WTC11 (cell line): ENCODE measurements at regions not wholly inside any gene's neighbourhood (a gene's known extent, or its start where the extent isn't known, plus 50 kb on each side); places are given as distances from the start of the nearest gene placed in this dataset.

Experiments
- ATAC-seq: fragments of 200-7000 bp; cut with Tn5 transposase; 2 replicates; pipeline ENCODE4 v1.10.0; 2021; ENCODE audit warnings: mild to moderate bottlenecking, moderate library complexity
- CTCF ChIA-PET: fragments of 300-600 bp; sonication (Branson Sonifier 250); formaldehyde crosslinking; loops from one replicate; lab custom pipeline; 2021; ENCODE audit warnings: antibody characterized with exemption; lab: Charles Lee
- POLR2A ChIA-PET: fragments of 350-600 bp; sonication (Branson Sonifier 250); formaldehyde crosslinking; loops from one replicate; lab custom pipeline; 2021; ENCODE audit warnings: antibody characterized with exemption; lab: Charles Lee
- DNase-seq: peaks from one replicate; pipeline ENCODE4 v3.0.0; 2021; ENCODE audit warnings: low spot score
- H3K27ac Mint-ChIP-seq: 2 replicates; pipeline ENCODE4 v1.8.0; 2021; ENCODE audit warnings: mixed read lengths
- H3K27me3 Mint-ChIP-seq: 2 replicates; pipeline ENCODE4 v1.8.0; 2021; ENCODE audit warnings: low read depth, mild to moderate bottlenecking, moderate library complexity, mixed read lengths
- H3K36me3 Mint-ChIP-seq: 2 replicates; pipeline ENCODE4 v1.8.0; 2021; ENCODE audit warnings: mixed read lengths
- H3K4me1 Mint-ChIP-seq: 2 replicates; pipeline ENCODE4 v1.8.0; 2022; ENCODE audit warnings: mixed read lengths
- H3K4me3 Mint-ChIP-seq: 2 replicates; pipeline ENCODE4 v1.8.0; 2021; ENCODE audit warnings: mild to moderate bottlenecking, moderate library complexity, mixed read lengths
- H3K9me3 Mint-ChIP-seq: 2 replicates; pipeline ENCODE4 v1.8.0; 2021; ENCODE audit warnings: mixed read lengths
- AR ChIP-seq: fragments of 250-450 bp; sonication (Bioruptor Pico); IDR thresholded peaks from 2 replicates; pipeline ENCODE4 v1.9.0; 2021; ENCODE audit warnings: mild to moderate bottlenecking
- ESRRA ChIP-seq: sonication (generic); formaldehyde crosslinking; IDR thresholded peaks from 2 replicates; pipeline ENCODE4 v1.8.1; 2022; ENCODE audit warnings: mild to moderate bottlenecking, missing genetic modification reagents, borderline replicate concordance
- FOXJ3 ChIP-seq: sonication (generic); formaldehyde crosslinking; IDR thresholded peaks from 2 replicates; pipeline ENCODE4 v1.9.0; 2021; ENCODE audit warnings: missing genetic modification reagents, mild to moderate bottlenecking, borderline replicate concordance
- FOXP1 ChIP-seq: sonication (generic); formaldehyde crosslinking; IDR thresholded peaks from 2 replicates; pipeline ENCODE4 v1.8.0; 2022; ENCODE audit warnings: missing genetic modification reagents, mild to moderate bottlenecking, moderate library complexity, borderline replicate concordance
- FOXP4 ChIP-seq: sonication (generic); formaldehyde crosslinking; IDR thresholded peaks from 2 replicates; pipeline ENCODE4 v1.8.0; 2022; ENCODE audit warnings: mild to moderate bottlenecking, missing genetic modification reagents
- GTF2I ChIP-seq: fragments of 250-450 bp; sonication (Bioruptor Pico); conservative IDR thresholded peaks from 2 replicates; pipeline ENCODE4 v1.4.0; 2021; ENCODE audit warnings: mild to moderate bottlenecking
- JAZF1 ChIP-seq: fragments of 250-450 bp; sonication (Bioruptor Pico); IDR thresholded peaks from 2 replicates; pipeline ENCODE4 v1.9.0; 2021; ENCODE audit warnings: moderate library complexity, mild to moderate bottlenecking, inconsistent platforms
- MXD4 ChIP-seq: fragments of 250-450 bp; sonication (Bioruptor Pico); IDR thresholded peaks from 2 replicates; pipeline ENCODE4 v1.8.0; 2021; ENCODE audit warnings: mild to moderate bottlenecking, moderate library complexity, borderline replicate concordance
- NFYB ChIP-seq: sonication (generic); formaldehyde crosslinking; conservative IDR thresholded peaks from 2 replicates; pipeline ENCODE4 v1.8.0; 2022; ENCODE audit warnings: low read depth, missing genetic modification reagents
- NR2C2 ChIP-seq: sonication (generic); formaldehyde crosslinking; IDR thresholded peaks from 2 replicates; pipeline ENCODE4 v1.8.0; 2022; ENCODE audit warnings: mild to moderate bottlenecking, missing genetic modification reagents
- NR3C1 ChIP-seq: sonication (generic); formaldehyde crosslinking; conservative IDR thresholded peaks from 2 replicates; pipeline ENCODE4 v1.8.1; 2023; ENCODE audit warnings: low read depth, mild to moderate bottlenecking, missing genetic modification reagents
- RELA ChIP-seq: sonication (generic); formaldehyde crosslinking; IDR thresholded peaks from 2 replicates; pipeline ENCODE4 v1.8.1; 2022; ENCODE audit warnings: missing genetic modification reagents, mild to moderate bottlenecking, borderline replicate concordance
- SOX15 ChIP-seq: fragments of 250-450 bp; sonication (Bioruptor Pico); IDR thresholded peaks from 2 replicates; pipeline ENCODE4 v1.9.0; 2021; ENCODE audit warnings: mild to moderate bottlenecking
- SP1 ChIP-seq: sonication (generic); formaldehyde crosslinking; conservative IDR thresholded peaks from 2 replicates; pipeline ENCODE4 v1.8.1; 2022; ENCODE audit warnings: missing genetic modification reagents
- TEAD1 ChIP-seq: sonication (generic); formaldehyde crosslinking; IDR thresholded peaks from 2 replicates; pipeline ENCODE4 v1.8.0; 2022; ENCODE audit warnings: mild to moderate bottlenecking, missing genetic modification reagents
- ZNF138 ChIP-seq: sonication (generic); formaldehyde crosslinking; conservative IDR thresholded peaks from 2 replicates; pipeline ENCODE4 v1.8.1; 2022; ENCODE audit warnings: mild to moderate bottlenecking, moderate library complexity, missing genetic modification reagents
- ZNF232 ChIP-seq: sonication (generic); formaldehyde crosslinking; IDR thresholded peaks from 2 replicates; pipeline ENCODE4 v1.8.0; 2022; ENCODE audit warnings: mild to moderate bottlenecking, missing genetic modification reagents
- ZNF263 ChIP-seq: sonication (generic); formaldehyde crosslinking; IDR thresholded peaks from 2 replicates; pipeline ENCODE4 v1.8.1; 2022; ENCODE audit warnings: low read depth, mild to moderate bottlenecking, moderate library complexity, missing genetic modification reagents
- ZNF396 ChIP-seq: fragments of 250-450 bp; sonication (Bioruptor Pico); IDR thresholded peaks from 2 replicates; pipeline ENCODE4 v1.8.0; 2021; ENCODE audit warnings: mild to moderate bottlenecking, moderate library complexity, borderline replicate concordance
- ZNF416 ChIP-seq: fragments of 250-450 bp; sonication (Bioruptor Pico); IDR thresholded peaks from 2 replicates; pipeline ENCODE4 v1.9.0; 2021; ENCODE audit warnings: mild to moderate bottlenecking, inconsistent platforms
- ZNF671 ChIP-seq: fragments of 250-450 bp; sonication (Bioruptor Pico); IDR thresholded peaks from 2 replicates; pipeline ENCODE4 v1.8.0; 2021; ENCODE audit warnings: mild to moderate bottlenecking
- TF ChIP-seq, protein P1 (sequence below): sonication (generic); formaldehyde crosslinking; IDR thresholded peaks from 2 replicates; pipeline ENCODE4 v1.8.1; 2022; ENCODE audit warnings: low read depth, mild to moderate bottlenecking, moderate library complexity, missing genetic modification reagents, borderline replicate concordance
- TF ChIP-seq, protein P2 (sequence below): sonication (generic); formaldehyde crosslinking; IDR thresholded peaks from 2 replicates; pipeline ENCODE4 v1.8.0; 2023; ENCODE audit warnings: missing genetic modification reagents
- TF ChIP-seq, protein P3 (sequence below): sonication (generic); formaldehyde crosslinking; IDR thresholded peaks from 2 replicates; pipeline ENCODE4 v1.8.1; 2023; ENCODE audit warnings: mild to moderate bottlenecking, missing genetic modification reagents, moderate library complexity
- TF ChIP-seq, protein P4 (sequence below): sonication (generic); formaldehyde crosslinking; IDR thresholded peaks from 2 replicates; pipeline ENCODE4 v1.8.1; 2023; ENCODE audit warnings: mild to moderate bottlenecking, missing genetic modification reagents, borderline replicate concordance

- TF ChIP-seq, protein P1, sequence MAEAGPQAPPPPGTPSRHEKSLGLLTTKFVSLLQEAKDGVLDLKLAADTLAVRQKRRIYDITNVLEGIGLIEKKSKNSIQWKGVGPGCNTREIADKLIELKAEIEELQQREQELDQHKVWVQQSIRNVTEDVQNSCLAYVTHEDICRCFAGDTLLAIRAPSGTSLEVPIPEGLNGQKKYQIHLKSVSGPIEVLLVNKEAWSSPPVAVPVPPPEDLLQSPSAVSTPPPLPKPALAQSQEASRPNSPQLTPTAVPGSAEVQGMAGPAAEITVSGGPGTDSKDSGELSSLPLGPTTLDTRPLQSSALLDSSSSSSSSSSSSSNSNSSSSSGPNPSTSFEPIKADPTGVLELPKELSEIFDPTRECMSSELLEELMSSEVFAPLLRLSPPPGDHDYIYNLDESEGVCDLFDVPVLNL = no peak
- TF ChIP-seq NR3C1 (CRISPR knock-in tag) (no peak), NFYB (CRISPR knock-in tag) (no peak), JAZF1 (no peak), ZNF263 (CRISPR knock-in tag) (no peak), FOXJ3 (CRISPR knock-in tag) (no peak), FOXP1 (CRISPR knock-in tag) (no peak), ESRRA (CRISPR knock-in tag) (no peak), ZNF671 (CRISPR knock-in tag) (no peak), RELA (CRISPR knock-in tag) (no peak), TEAD1 (CRISPR knock-in tag) (no peak), ZNF396 (CRISPR knock-in tag) (no peak), FOXP4 (CRISPR knock-in tag) (no peak), MXD4 (CRISPR knock-in tag) (no peak)
- TF ChIP-seq, protein P2, sequence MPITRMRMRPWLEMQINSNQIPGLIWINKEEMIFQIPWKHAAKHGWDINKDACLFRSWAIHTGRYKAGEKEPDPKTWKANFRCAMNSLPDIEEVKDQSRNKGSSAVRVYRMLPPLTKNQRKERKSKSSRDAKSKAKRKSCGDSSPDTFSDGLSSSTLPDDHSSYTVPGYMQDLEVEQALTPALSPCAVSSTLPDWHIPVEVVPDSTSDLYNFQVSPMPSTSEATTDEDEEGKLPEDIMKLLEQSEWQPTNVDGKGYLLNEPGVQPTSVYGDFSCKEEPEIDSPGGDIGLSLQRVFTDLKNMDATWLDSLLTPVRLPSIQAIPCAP (CRISPR knock-in tag) = no peak
- TF ChIP-seq, protein P3, sequence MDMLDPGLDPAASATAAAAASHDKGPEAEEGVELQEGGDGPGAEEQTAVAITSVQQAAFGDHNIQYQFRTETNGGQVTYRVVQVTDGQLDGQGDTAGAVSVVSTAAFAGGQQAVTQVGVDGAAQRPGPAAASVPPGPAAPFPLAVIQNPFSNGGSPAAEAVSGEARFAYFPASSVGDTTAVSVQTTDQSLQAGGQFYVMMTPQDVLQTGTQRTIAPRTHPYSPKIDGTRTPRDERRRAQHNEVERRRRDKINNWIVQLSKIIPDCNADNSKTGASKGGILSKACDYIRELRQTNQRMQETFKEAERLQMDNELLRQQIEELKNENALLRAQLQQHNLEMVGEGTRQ (CRISPR knock-in tag) = no peak
- no peak overlapping the region for H3K27ac Mint-ChIP-seq
- CTCF ChIA-PET = no interaction called here
Observed at GRCh38 chr13:47158593-47158992, 261.7 kb upstream of the HTR2A start.

GRCh38 chr13:47148543-47148942, 251.7 kb upstream of the HTR2A start:
- ATAC-seq (no peak), DNase-seq (no peak)
- Mint-ChIP-seq H3K4me1 (peaks cover 12% of the 10 kb centered on the region), H3K4me3 (no peak overlapping the region), H3K27ac (no peak overlapping the region), H3K36me3 (no peaks in the 10 kb centered on the region), H3K9me3 (no peaks in the 10 kb centered on the region), H3K27me3 (no peaks in the 10 kb centered on the region)
- POLR2A ChIA-PET = no interaction called here
- CTCF ChIA-PET = no interaction called here
- no peak for TF ChIP-seq NFYB (CRISPR knock-in tag)
- no peak for TF ChIP-seq SP1 (CRISPR knock-in tag)
- TF ChIP-seq AR (CRISPR knock-in tag) = no peak
- no peak for TF ChIP-seq ZNF416 (CRISPR knock-in tag)
- TF ChIP-seq, protein P4, sequence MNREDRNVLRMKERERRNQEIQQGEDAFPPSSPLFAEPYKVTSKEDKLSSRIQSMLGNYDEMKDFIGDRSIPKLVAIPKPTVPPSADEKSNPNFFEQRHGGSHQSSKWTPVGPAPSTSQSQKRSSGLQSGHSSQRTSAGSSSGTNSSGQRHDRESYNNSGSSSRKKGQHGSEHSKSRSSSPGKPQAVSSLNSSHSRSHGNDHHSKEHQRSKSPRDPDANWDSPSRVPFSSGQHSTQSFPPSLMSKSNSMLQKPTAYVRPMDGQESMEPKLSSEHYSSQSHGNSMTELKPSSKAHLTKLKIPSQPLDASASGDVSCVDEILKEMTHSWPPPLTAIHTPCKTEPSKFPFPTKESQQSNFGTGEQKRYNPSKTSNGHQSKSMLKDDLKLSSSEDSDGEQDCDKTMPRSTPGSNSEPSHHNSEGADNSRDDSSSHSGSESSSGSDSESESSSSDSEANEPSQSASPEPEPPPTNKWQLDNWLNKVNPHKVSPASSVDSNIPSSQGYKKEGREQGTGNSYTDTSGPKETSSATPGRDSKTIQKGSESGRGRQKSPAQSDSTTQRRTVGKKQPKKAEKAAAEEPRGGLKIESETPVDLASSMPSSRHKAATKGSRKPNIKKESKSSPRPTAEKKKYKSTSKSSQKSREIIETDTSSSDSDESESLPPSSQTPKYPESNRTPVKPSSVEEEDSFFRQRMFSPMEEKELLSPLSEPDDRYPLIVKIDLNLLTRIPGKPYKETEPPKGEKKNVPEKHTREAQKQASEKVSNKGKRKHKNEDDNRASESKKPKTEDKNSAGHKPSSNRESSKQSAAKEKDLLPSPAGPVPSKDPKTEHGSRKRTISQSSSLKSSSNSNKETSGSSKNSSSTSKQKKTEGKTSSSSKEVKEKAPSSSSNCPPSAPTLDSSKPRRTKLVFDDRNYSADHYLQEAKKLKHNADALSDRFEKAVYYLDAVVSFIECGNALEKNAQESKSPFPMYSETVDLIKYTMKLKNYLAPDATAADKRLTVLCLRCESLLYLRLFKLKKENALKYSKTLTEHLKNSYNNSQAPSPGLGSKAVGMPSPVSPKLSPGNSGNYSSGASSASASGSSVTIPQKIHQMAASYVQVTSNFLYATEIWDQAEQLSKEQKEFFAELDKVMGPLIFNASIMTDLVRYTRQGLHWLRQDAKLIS (CRISPR knock-in tag) = no peak
- no peak for TF ChIP-seq GTF2I (CRISPR knock-in tag)
- no peak for TF ChIP-seq SOX15 (CRISPR knock-in tag)
- no peak for TF ChIP-seq NR2C2 (CRISPR knock-in tag)
- TF ChIP-seq ZNF138 = no peak
- no peak for TF ChIP-seq ZNF232 (CRISPR knock-in tag)
- TF ChIP-seq, protein P3 (CRISPR knock-in tag) = no peak

More at GRCh38 chr13:47158593-47158992, 261.7 kb upstream of the HTR2A start:
- no peaks in the 10 kb centered on the region for H3K4me1 Mint-ChIP-seq
- POLR2A ChIA-PET = no interaction called here
- no peak overlapping the region for H3K4me3 Mint-ChIP-seq
- peaks cover 11% of the 10 kb centered on the region for H3K9me3 Mint-ChIP-seq
- no peak for ATAC-seq
- no peak for DNase-seq
- peaks cover 7% of the 10 kb centered on the region for H3K36me3 Mint-ChIP-seq
- H3K27me3 Mint-ChIP-seq = no peaks in the 10 kb centered on the region; the same call in 1 of the 2 replicates
